Progenitor cell of endocrine pancreas (in vitro differentiated cells): ENCODE measurements at regions not wholly inside any gene's neighbourhood (a gene's known extent, or its start where the extent isn't known, plus 50 kb on each side); places are given as distances from the start of the nearest gene placed in this dataset.

Source experiments
- DNase-seq: peaks from one replicate; pipeline ENCODE4 v3.0.0; 2021; ENCODE audit warnings: low spot score; ENCODE audit not compliant: unreplicated experiment
- H3K27ac Mint-ChIP-seq: 2 replicates; pipeline ENCODE4 v1.8.0; 2021; ENCODE audit warnings: mild to moderate bottlenecking, moderate library complexity, mixed read lengths
- H3K27me3 Mint-ChIP-seq: 2 replicates; pipeline ENCODE4 v1.8.0; 2021; ENCODE audit warnings: mixed read lengths
- H3K36me3 Mint-ChIP-seq: 2 replicates; pipeline ENCODE4 v1.8.0; 2022; ENCODE audit warnings: mixed read lengths; ENCODE audit not compliant: insufficient read depth
- H3K4me1 Mint-ChIP-seq: 2 replicates; pipeline ENCODE4 v1.8.0; 2021; ENCODE audit warnings: low read depth, mixed read lengths
- H3K4me3 Mint-ChIP-seq: 2 replicates; pipeline ENCODE4 v1.8.0; 2021; ENCODE audit warnings: low read depth, mild to moderate bottlenecking, moderate library complexity, mixed read lengths
- H3K9me3 Mint-ChIP-seq: 2 replicates; pipeline ENCODE4 v1.8.0; 2021; ENCODE audit warnings: low read depth, mixed read lengths
- CTCF ChIP-seq: fragments of 200-600 bp; sonication (generic); IDR thresholded peaks from one replicate; pipeline ENCODE4 v1.5.0; 2021; ENCODE audit warnings: antibody characterized with exemption, mild to moderate bottlenecking; ENCODE audit not compliant: unreplicated experiment

DNA sequence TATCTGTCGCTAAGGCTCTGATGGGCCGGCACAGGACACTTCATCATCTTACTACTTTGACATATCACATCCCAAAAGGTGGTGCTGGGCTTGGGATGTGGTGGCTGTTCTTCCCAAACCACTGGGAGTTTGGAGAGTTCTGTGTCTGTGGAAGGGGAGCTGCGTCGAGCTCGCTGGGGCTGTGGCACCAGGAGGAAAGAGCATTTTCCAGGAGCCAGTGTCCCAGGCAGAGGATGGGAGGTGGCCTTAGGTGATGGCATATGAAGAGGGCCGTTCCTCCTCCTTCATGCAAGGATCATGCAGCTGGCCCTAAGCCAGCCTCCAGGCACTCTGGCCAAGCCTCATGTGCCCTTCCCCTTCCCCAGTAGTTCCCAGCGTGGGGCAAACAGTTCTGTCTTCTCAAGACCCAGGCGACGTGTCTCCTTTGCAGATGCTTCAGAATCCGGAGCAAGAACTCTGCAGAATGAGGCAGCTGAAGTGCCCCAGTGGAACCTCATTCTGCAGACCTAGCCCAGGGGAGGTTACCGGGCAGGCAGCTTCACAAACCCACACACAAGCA is 89.4 kb upstream of the TNRC6C start:
- H3K27ac Mint-ChIP-seq: no peak overlapping the region
- H3K9me3 Mint-ChIP-seq: no peaks in the 10 kb centered on the region
- H3K27me3 Mint-ChIP-seq: peaks cover 21% of the 10 kb centered on the region
- no peak for TF ChIP-seq CTCF
- DNase-seq: no peak
- no peaks in the 10 kb centered on the region for H3K36me3 Mint-ChIP-seq
- H3K4me1 Mint-ChIP-seq: no peaks in the 10 kb centered on the region
- no peak overlapping the region for H3K4me3 Mint-ChIP-seq

- TF ChIP-seq CTCF: no peak
- DNase-seq: no peak
- Mint-ChIP-seq H3K27ac (no peak overlapping the region), H3K36me3 (no peaks in the 10 kb centered on the region), H3K9me3 (no peaks in the 10 kb centered on the region), H3K27me3 (peaks cover 21% of the 10 kb centered on the region), H3K4me1 (no peaks in the 10 kb centered on the region), H3K4me3 (no peak overlapping the region)
Measured at GRCh38 chr17:77869665-77870132, 88.8 kb upstream of the TNRC6C start.

DNA sequence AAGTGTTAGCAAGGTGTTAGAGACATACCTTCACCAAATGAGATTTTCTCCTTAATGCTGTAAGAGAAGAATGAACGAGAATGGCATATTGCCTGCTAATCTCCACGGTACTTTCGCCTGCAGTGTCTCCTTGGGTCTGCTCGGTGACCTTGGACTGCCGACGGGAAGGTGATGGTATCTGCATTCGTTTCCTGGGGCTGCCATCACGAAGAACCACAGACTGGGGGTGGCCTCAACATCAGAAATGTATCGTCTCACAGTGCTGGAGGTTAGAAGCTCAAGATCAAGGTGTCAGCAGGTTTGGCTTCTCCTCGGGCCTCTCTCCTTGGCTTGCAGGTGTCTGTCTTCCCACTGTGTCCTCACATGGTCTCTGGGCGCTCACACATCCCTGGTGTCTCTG is 86.3 kb upstream of the TNRC6C start:
- no peak for DNase-seq
- Mint-ChIP-seq H3K27ac (no peak overlapping the region), H3K9me3 (no peaks in the 10 kb centered on the region), H3K4me1 (no peaks in the 10 kb centered on the region), H3K36me3 (no peaks in the 10 kb centered on the region), H3K27me3 (peaks cover 26% of the 10 kb centered on the region), H3K4me3 (no peak overlapping the region)
- no peak for TF ChIP-seq CTCF

- TF ChIP-seq CTCF: no peak
Measured at GRCh38 chr17:77872714-77873499, 85.6 kb upstream of the TNRC6C start.

GRCh38 chr17:77873500-77874302 is 84.8 kb upstream of the TNRC6C start:
- no peak for TF ChIP-seq CTCF
- Mint-ChIP-seq H3K27me3 (peaks cover 28% of the 10 kb centered on the region), H3K36me3 (no peaks in the 10 kb centered on the region), H3K9me3 (no peaks in the 10 kb centered on the region), H3K27ac (no peak overlapping the region), H3K4me1 (no peaks in the 10 kb centered on the region), H3K4me3 (no peak overlapping the region)
- DNase-seq: no peak

More at GRCh38 chr17:77872714-77873499, 85.6 kb upstream of the TNRC6C start:
- no peak for DNase-seq
- Mint-ChIP-seq H3K27ac (no peak overlapping the region), H3K9me3 (no peaks in the 10 kb centered on the region), H3K4me3 (no peak overlapping the region), H3K4me1 (no peaks in the 10 kb centered on the region), H3K27me3 (peaks cover 28% of the 10 kb centered on the region), H3K36me3 (no peaks in the 10 kb centered on the region)
